Activated naive CD8-positive, alpha-beta T cell treated with anti-CD3 and anti-CD28 coated beads, Interleukin-2, amount 10 ng/mL, durations not matched to agents 7 days and 5 days (primary cell): ENCODE measurements at regions not wholly inside any gene's neighbourhood (a gene's known extent, or its start where the extent isn't known, plus 50 kb on each side); places are given as distances from the start of the nearest gene placed in this dataset.

Experiments used
- ATAC-seq: fragments of 150-1000 bp; cut with Tn5 transposase; one replicate; pipeline ENCODE4 v1.10.0; 2021; ENCODE audit warnings: low read depth, moderate library complexity
- POLR2A ChIA-PET: fragments of 350-600 bp; sonication (Branson Sonifier 250); formaldehyde crosslinking; loops from one replicate; lab custom pipeline; 2021; ENCODE audit warnings: antibody characterized with exemption; lab: Charles Lee
- DNase-seq: peaks from one replicate; pipeline ENCODE4 v3.0.0; 2021
- H3K27ac Mint-ChIP-seq: one replicate; pipeline ENCODE4 v1.8.0; 2022; ENCODE audit warnings: mild to moderate bottlenecking, mixed read lengths
- H3K27me3 Mint-ChIP-seq: one replicate; pipeline ENCODE4 v1.8.0; 2022; ENCODE audit warnings: mild to moderate bottlenecking, moderate library complexity, mixed read lengths
- H3K36me3 Mint-ChIP-seq: one replicate; pipeline ENCODE4 v1.8.0; 2021; ENCODE audit warnings: mild to moderate bottlenecking, mixed read lengths
- H3K4me1 Mint-ChIP-seq: one replicate; pipeline ENCODE4 v1.8.0; 2021; ENCODE audit warnings: mixed read lengths
- H3K4me3 Mint-ChIP-seq: one replicate; pipeline ENCODE4 v1.8.0; 2022; ENCODE audit warnings: mild to moderate bottlenecking, moderate library complexity, mixed read lengths
- H3K9me3 Mint-ChIP-seq: one replicate; pipeline ENCODE4 v1.8.0; 2021; ENCODE audit warnings: mixed read lengths

- Mint-ChIP-seq H3K36me3 (no peaks in the 10 kb centered on the region), H3K4me1 (no peaks in the 10 kb centered on the region), H3K27ac (no peak overlapping the region), H3K27me3 (no peaks in the 10 kb centered on the region), H3K4me3 (no peak overlapping the region), H3K9me3 (peaks cover 1% of the 10 kb centered on the region)
- POLR2A ChIA-PET, result no interaction called here
- DNase-seq (no peak), ATAC-seq (no peak)
Measured at GRCh38 chr2:3046170-3046865, 331.3 kb downstream of the EIPR1 start.

- H3K27ac Mint-ChIP-seq, result no peak overlapping the region
- H3K4me3 Mint-ChIP-seq, result no peak overlapping the region
- DNase-seq, result no peak
- no peak for ATAC-seq
- peaks cover 1% of the 10 kb centered on the region for H3K9me3 Mint-ChIP-seq
- POLR2A ChIA-PET, result no interaction called here
- H3K4me1 Mint-ChIP-seq, result no peaks in the 10 kb centered on the region
- H3K36me3 Mint-ChIP-seq, result no peaks in the 10 kb centered on the region
- no peaks in the 10 kb centered on the region for H3K27me3 Mint-ChIP-seq
Measured at GRCh38 chr2:3045318-3045921, 332.2 kb downstream of the EIPR1 start.

GRCh38 chr2:3044587-3045317 lies 332.9 kb downstream of the EIPR1 start:
- DNase-seq (no peak), ATAC-seq (no peak)
- Mint-ChIP-seq H3K9me3 (peaks cover 1% of the 10 kb centered on the region), H3K36me3 (no peaks in the 10 kb centered on the region), H3K4me3 (no peak overlapping the region), H3K27ac (no peak overlapping the region), H3K4me1 (no peaks in the 10 kb centered on the region), H3K27me3 (no peaks in the 10 kb centered on the region)
- POLR2A ChIA-PET, result no interaction called here

GRCh38 chr2:3043726-3044125 lies 333.9 kb downstream of the EIPR1 start:
- POLR2A ChIA-PET, result no interaction called here
- no peaks in the 10 kb centered on the region for H3K36me3 Mint-ChIP-seq
- H3K4me3 Mint-ChIP-seq, result no peak overlapping the region
- H3K9me3 Mint-ChIP-seq, result peaks cover 1% of the 10 kb centered on the region
- no peaks in the 10 kb centered on the region for H3K4me1 Mint-ChIP-seq
- DNase-seq (no peak), ATAC-seq (no peak)
- no peaks in the 10 kb centered on the region for H3K27me3 Mint-ChIP-seq
- no peak overlapping the region for H3K27ac Mint-ChIP-seq

- POLR2A ChIA-PET, result no interaction called here
- no peaks in the 10 kb centered on the region for H3K4me1 Mint-ChIP-seq
Measured at GRCh38 chr2:3042601-3043585, 334.7 kb downstream of the EIPR1 start.

GRCh38 chr2:3041841-3042600 lies 335.6 kb downstream of the EIPR1 start:
- no peak for ATAC-seq
- H3K36me3 Mint-ChIP-seq, result no peaks in the 10 kb centered on the region
- H3K4me1 Mint-ChIP-seq, result no peaks in the 10 kb centered on the region
- no peak overlapping the region for H3K4me3 Mint-ChIP-seq
- POLR2A ChIA-PET, result no interaction called here
- H3K9me3 Mint-ChIP-seq, result peaks cover 1% of the 10 kb centered on the region
- H3K27me3 Mint-ChIP-seq, result no peaks in the 10 kb centered on the region
- H3K27ac Mint-ChIP-seq, result no peak overlapping the region
- DNase-seq, result no peak

More at GRCh38 chr2:3042601-3043585, 334.7 kb downstream of the EIPR1 start:
- ATAC-seq (no peak), DNase-seq (no peak)
- no peaks in the 10 kb centered on the region for H3K36me3 Mint-ChIP-seq
- no peak overlapping the region for H3K27ac Mint-ChIP-seq
- peaks cover 1% of the 10 kb centered on the region for H3K9me3 Mint-ChIP-seq
- H3K27me3 Mint-ChIP-seq, result no peaks in the 10 kb centered on the region
- H3K4me3 Mint-ChIP-seq, result no peak overlapping the region

GRCh38 chr2:3041246-3041645 lies 336.4 kb downstream of the EIPR1 start:
- H3K27ac Mint-ChIP-seq, result no peak overlapping the region
- peaks cover 1% of the 10 kb centered on the region for H3K9me3 Mint-ChIP-seq
- no peak for ATAC-seq
- no peaks in the 10 kb centered on the region for H3K27me3 Mint-ChIP-seq
- H3K4me3 Mint-ChIP-seq, result no peak overlapping the region
- H3K4me1 Mint-ChIP-seq, result no peaks in the 10 kb centered on the region
- POLR2A ChIA-PET, result no interaction called here
- no peaks in the 10 kb centered on the region for H3K36me3 Mint-ChIP-seq
- no peak for DNase-seq

- DNase-seq, result no peak
- Mint-ChIP-seq H3K4me1 (no peaks in the 10 kb centered on the region), H3K27ac (no peak overlapping the region), H3K4me3 (no peak overlapping the region), H3K9me3 (peaks cover 1% of the 10 kb centered on the region), H3K27me3 (no peaks in the 10 kb centered on the region), H3K36me3 (no peaks in the 10 kb centered on the region)
- POLR2A ChIA-PET, result no interaction called here
- no peak for ATAC-seq
Measured at GRCh38 chr2:3040496-3041140, 337.0 kb downstream of the EIPR1 start.

GRCh38 chr2:3040066-3040428 lies 337.6 kb downstream of the EIPR1 start:
- Mint-ChIP-seq H3K27ac (no peak overlapping the region), H3K9me3 (peaks cover 1% of the 10 kb centered on the region), H3K36me3 (no peaks in the 10 kb centered on the region), H3K4me3 (no peak overlapping the region), H3K4me1 (no peaks in the 10 kb centered on the region), H3K27me3 (no peaks in the 10 kb centered on the region)
- no peak for ATAC-seq
- DNase-seq, result no peak
- POLR2A ChIA-PET, result no interaction called here

- no peak for ATAC-seq
- POLR2A ChIA-PET, result no interaction called here
- no peak for DNase-seq
- peaks cover 1% of the 10 kb centered on the region for H3K9me3 Mint-ChIP-seq
- no peaks in the 10 kb centered on the region for H3K4me1 Mint-ChIP-seq
- H3K27ac Mint-ChIP-seq, result no peak overlapping the region
- no peaks in the 10 kb centered on the region for H3K27me3 Mint-ChIP-seq
- H3K4me3 Mint-ChIP-seq, result no peak overlapping the region
- H3K36me3 Mint-ChIP-seq, result no peaks in the 10 kb centered on the region
Measured at GRCh38 chr2:3039188-3040065, 338.2 kb downstream of the EIPR1 start.

- DNase-seq (no peak), ATAC-seq (no peak)
- POLR2A ChIA-PET, result no interaction called here
- Mint-ChIP-seq H3K27me3 (no peaks in the 10 kb centered on the region), H3K27ac (no peak overlapping the region), H3K9me3 (no peaks in the 10 kb centered on the region), H3K36me3 (no peaks in the 10 kb centered on the region), H3K4me1 (no peaks in the 10 kb centered on the region), H3K4me3 (no peak overlapping the region)
Measured at GRCh38 chr2:3038636-3039035, 339.0 kb downstream of the EIPR1 start.
